ENCODE measurements at regions not wholly inside any gene's neighbourhood (a gene's known extent, or its start where the extent isn't known, plus 50 kb on each side); places are given as distances from the start of the nearest gene placed in this dataset.
A peak's percentile ranks its signal among the peaks of the same experiment; 100 is the strongest.

- no peak for DNase-seq
- no peak overlapping the region for H3K27ac ChIP-seq
- no peaks in the 10 kb centered on the region for H3K9me3 ChIP-seq
- no peak for TF ChIP-seq CTCF (IDR thresholded peaks at IDR 0.05)
- H3K27me3 ChIP-seq, result peaks cover 0 to 4% (median 0%) of the 10 kb centered on the region in 4 donors
- intact Hi-C loops (cut with DNase I), result no loop called here
- FAIRE-seq, result no peak
- no peaks in the 10 kb centered on the region for H3K36me3 ChIP-seq
- WGBS, 2 donors, result 72 to 79% methylated on average over 1 of the region's 1 CpG
- ATAC-seq, result no peak
- H3K4me3 ChIP-seq, result no peak overlapping the region
- H3K4me1 ChIP-seq, result no peaks in the 10 kb centered on the region
Observed at GRCh38 chr4:147207911-147208310, 262.2 kb upstream of the TTC29 start.

GRCh38 chr4:147217655-147218054 is 263.2 kb upstream of the EDNRA start:
- FAIRE-seq (no peak), DNase-seq (no peak), ATAC-seq (no peak)
- no peak for TF ChIP-seq CTCF (IDR thresholded peaks at IDR 0.05)
- Histone ChIP-seq H3K4me3 (no peak overlapping the region), H3K9me3 (no peaks in the 10 kb centered on the region), H3K4me1 (no peaks in the 10 kb centered on the region), H3K36me3 (no peaks in the 10 kb centered on the region), H3K27ac (no peak overlapping the region), H3K27me3 (no peaks in the 10 kb centered on the region)
- intact Hi-C loops (cut with DNase I), result no loop called here

- no peak for TF ChIP-seq CTCF (IDR thresholded peaks at IDR 0.05)
- Histone ChIP-seq H3K4me1 (no peaks in the 10 kb centered on the region), H3K9me3 (no peaks in the 10 kb centered on the region), H3K36me3 (no peaks in the 10 kb centered on the region), H3K27me3 (no peaks in the 10 kb centered on the region), H3K4me3 (no peak overlapping the region), H3K27ac (no peak overlapping the region)
- no peak for DNase-seq
- no peak for ATAC-seq
- FAIRE-seq, result no peak
- intact Hi-C loops (cut with DNase I), result no loop called here
- WGBS, 2 donors, result 39 to 54% methylated on average over 2 of the region's 2 CpGs
Observed at GRCh38 chr4:147219145-147219544, 261.8 kb upstream of the EDNRA start.

GRCh38 chr4:147220833-147221232 is 260.1 kb upstream of the EDNRA start:
- TF ChIP-seq CTCF (IDR thresholded peaks at IDR 0.05), result no peak
- FAIRE-seq (peak; percentile 34), DNase-seq (no peak), ATAC-seq (peak in 1 of 4 donors; percentile 29)
- Histone ChIP-seq H3K36me3 (no peaks in the 10 kb centered on the region), H3K4me1 (no peaks in the 10 kb centered on the region), H3K27me3 (no peaks in the 10 kb centered on the region), H3K27ac (no peak overlapping the region), H3K4me3 (no peak overlapping the region), H3K9me3 (no peaks in the 10 kb centered on the region)
- WGBS, 2 donors, result 62 to 89% methylated on average over 1 of the region's 1 CpG
- intact Hi-C loops (cut with DNase I), result no loop called here

GRCh38 chr4:147222906-147223305 is 258.0 kb upstream of the EDNRA start:
- H3K4me1 ChIP-seq, result no peaks in the 10 kb centered on the region
- no peaks in the 10 kb centered on the region for H3K36me3 ChIP-seq
- H3K27me3 ChIP-seq, result no peaks in the 10 kb centered on the region
- 35 to 49% methylated on average over 4 of the region's 4 CpGs for WGBS, 2 donors
- no peak for FAIRE-seq
- intact Hi-C loops (cut with DNase I), result no loop called here
- H3K4me3 ChIP-seq, result no peak overlapping the region
- ATAC-seq, result no peak
- DNase-seq, result no peak
- H3K9me3 ChIP-seq, result no peaks in the 10 kb centered on the region
- H3K27ac ChIP-seq, result no peak overlapping the region
- no peak for TF ChIP-seq CTCF (IDR thresholded peaks at IDR 0.05)

Measured in pancreas (tissue), 10 donors.